IPS-15b (cell line): ENCODE measurements at regions not wholly inside any gene's neighbourhood (a gene's known extent, or its start where the extent isn't known, plus 50 kb on each side); places are given as distances from the start of the nearest gene placed in this dataset.
"Not testable (repeated sequence)": the region's sequence is repeated elsewhere in the genome, so short reads cannot be mapped to it uniquely, and the experiment has no call there.

Experiments used
- H3K27me3 ChIP-seq: one replicate; pipeline ENCODE4 v1.6.1; 2013; ENCODE audit warnings: low read length; ENCODE audit not compliant: control insufficient read depth, insufficient read depth
- H3K36me3 ChIP-seq: one replicate; pipeline ENCODE4 v1.6.1; 2013; ENCODE audit warnings: low read length; ENCODE audit not compliant: control insufficient read depth, insufficient read depth
- H3K4me1 ChIP-seq: one replicate; pipeline ENCODE4 v1.6.1; 2013; ENCODE audit warnings: mild to moderate bottlenecking, low read length; ENCODE audit not compliant: control insufficient read depth, insufficient read depth
- H3K4me3 ChIP-seq: one replicate; pipeline ENCODE4 v1.5.1; 2013; ENCODE audit warnings: low read depth, low read length
- H3K9ac ChIP-seq: one replicate; pipeline ENCODE4 v1.6.1; 2013; ENCODE audit warnings: low read depth, mild to moderate bottlenecking, low read length
- H3K9me3 ChIP-seq: one replicate; pipeline ENCODE4 v1.6.1; 2013; ENCODE audit warnings: mild to moderate bottlenecking, low read length; ENCODE audit not compliant: control insufficient read depth, insufficient read depth

- not testable (repeated sequence) for H3K9ac ChIP-seq, H3K4me3 ChIP-seq, H3K36me3 ChIP-seq, H3K9me3 ChIP-seq, H3K27me3 ChIP-seq, H3K4me1 ChIP-seq
Measured at GRCh38 chr9:39533763-39534548, 178.5 kb downstream of the SPATA31A1 start.

GRCh38 chr9:39534897-39535296, 179.4 kb downstream of the SPATA31A1 start:
- H3K9ac ChIP-seq, H3K4me3 ChIP-seq, H3K4me1 ChIP-seq, H3K27me3 ChIP-seq, H3K9me3 ChIP-seq, H3K36me3 ChIP-seq: not testable (repeated sequence)

GRCh38 chr9:39542157-39542556, 186.7 kb downstream of the SPATA31A1 start:
- not testable (repeated sequence) for H3K27me3 ChIP-seq, H3K9ac ChIP-seq, H3K9me3 ChIP-seq, H3K4me3 ChIP-seq, H3K4me1 ChIP-seq, H3K36me3 ChIP-seq

- H3K27me3 ChIP-seq, H3K4me3 ChIP-seq, H3K4me1 ChIP-seq: not testable (repeated sequence)
Measured at GRCh38 chr9:39545079-39545478, 189.6 kb downstream of the SPATA31A1 start.

GRCh38 chr9:39550573-39550972, 195.1 kb downstream of the SPATA31A1 start:
- H3K36me3 ChIP-seq, H3K9ac ChIP-seq, H3K4me3 ChIP-seq: not testable (repeated sequence)

More at GRCh38 chr9:39545079-39545478, 189.6 kb downstream of the SPATA31A1 start:
- H3K36me3 ChIP-seq, H3K9me3 ChIP-seq, H3K9ac ChIP-seq: not testable (repeated sequence)

GRCh38 chr9:39551544-39551943, 196.1 kb downstream of the SPATA31A1 start:
- H3K27me3 ChIP-seq, H3K4me1 ChIP-seq, H3K9me3 ChIP-seq, H3K9ac ChIP-seq, H3K36me3 ChIP-seq: not testable (repeated sequence)
- H3K4me3 ChIP-seq: peak overlapping the region; percentile 39

More at GRCh38 chr9:39550573-39550972, 195.1 kb downstream of the SPATA31A1 start:
- not testable (repeated sequence) for H3K9me3 ChIP-seq, H3K4me1 ChIP-seq, H3K27me3 ChIP-seq

GRCh38 chr9:39552242-39552881, 196.9 kb downstream of the SPATA31A1 start:
- peak overlapping the region; percentile 39 for H3K4me3 ChIP-seq
- H3K4me1 ChIP-seq, H3K27me3 ChIP-seq, H3K9me3 ChIP-seq, H3K36me3 ChIP-seq: not testable (repeated sequence)
- peak overlapping the region; percentile 79 for H3K9ac ChIP-seq

- not testable (repeated sequence) for H3K9me3 ChIP-seq, H3K9ac ChIP-seq, H3K4me1 ChIP-seq, H3K36me3 ChIP-seq, H3K4me3 ChIP-seq, H3K27me3 ChIP-seq
Measured at GRCh38 chr9:39554352-39554751, 198.9 kb downstream of the SPATA31A1 start.

GRCh38 chr9:39559384-39559783, 203.9 kb downstream of the SPATA31A1 start:
- not testable (repeated sequence) for H3K9ac ChIP-seq, H3K4me1 ChIP-seq, H3K9me3 ChIP-seq, H3K27me3 ChIP-seq, H3K36me3 ChIP-seq, H3K4me3 ChIP-seq

GRCh38 chr9:39566782-39567181, 211.3 kb downstream of the SPATA31A1 start:
- not testable (repeated sequence) for H3K27me3 ChIP-seq, H3K36me3 ChIP-seq, H3K4me3 ChIP-seq, H3K9ac ChIP-seq, H3K4me1 ChIP-seq, H3K9me3 ChIP-seq

- not testable (repeated sequence) for H3K27me3 ChIP-seq, H3K4me1 ChIP-seq, H3K9ac ChIP-seq, H3K36me3 ChIP-seq, H3K9me3 ChIP-seq, H3K4me3 ChIP-seq
Measured at GRCh38 chr9:39567396-39567795, 211.9 kb downstream of the SPATA31A1 start.

- not testable (repeated sequence) for H3K9ac ChIP-seq, H3K27me3 ChIP-seq, H3K36me3 ChIP-seq, H3K4me1 ChIP-seq, H3K9me3 ChIP-seq, H3K4me3 ChIP-seq
Measured at GRCh38 chr9:39568900-39569299, 213.4 kb downstream of the SPATA31A1 start.
